AG04450 (cell line): ENCODE measurements at regions not wholly inside any gene's neighbourhood (a gene's known extent, or its start where the extent isn't known, plus 50 kb on each side); places are given as distances from the start of the nearest gene placed in this dataset.
"Not testable (repeated sequence)": the region's sequence is repeated elsewhere in the genome, so short reads cannot be mapped to it uniquely, and the experiment has no call there.

Source experiments
- CTCF ChIA-PET: fragments of 300-600, 350-600 bp; formaldehyde crosslinking; extraction: SDS; loops from one replicate; lab custom pipeline; 2022; ENCODE audit warnings: antibody characterized with exemption, inconsistent platforms; lab: Charles Lee
- POLR2A ChIA-PET: fragments of 350-600 bp; formaldehyde crosslinking; extraction: SDS; loops from one replicate; lab custom pipeline; 2021; ENCODE audit warnings: antibody characterized with exemption, inconsistent platforms; lab: Yijun Ruan, JAX
- DNase-seq: peaks from one replicate; pipeline ENCODE4 v3.0.0-alpha.2; 2011; ENCODE audit warnings: low read depth, low spot score
- H3K27ac ChIP-seq: one replicate; pipeline ENCODE4 v1.5.1; 2012; ENCODE audit warnings: low read depth, low read length, control low read depth
- H3K27me3 ChIP-seq: one replicate; pipeline ENCODE4 v1.6.0; 2012; ENCODE audit warnings: low read length; ENCODE audit not compliant: control insufficient read depth, insufficient read depth
- H3K4me3 ChIP-seq: 2 replicates; pipeline ENCODE4 v1.5.1; 2011; ENCODE audit warnings: mild to moderate bottlenecking, low read depth, low read length, control low read depth
- H3K9me3 ChIP-seq: 2 replicates; pipeline ENCODE4 v1.5.1; 2012; ENCODE audit warnings: low read length; ENCODE audit not compliant: control insufficient read depth, insufficient read depth
- CTCF ChIP-seq: IDR thresholded peaks from 2 replicates; pipeline ENCODE4 v1.5.1; 2011; ENCODE audit warnings: low read depth, low read length, control low read depth, inconsistent platforms

DNA sequence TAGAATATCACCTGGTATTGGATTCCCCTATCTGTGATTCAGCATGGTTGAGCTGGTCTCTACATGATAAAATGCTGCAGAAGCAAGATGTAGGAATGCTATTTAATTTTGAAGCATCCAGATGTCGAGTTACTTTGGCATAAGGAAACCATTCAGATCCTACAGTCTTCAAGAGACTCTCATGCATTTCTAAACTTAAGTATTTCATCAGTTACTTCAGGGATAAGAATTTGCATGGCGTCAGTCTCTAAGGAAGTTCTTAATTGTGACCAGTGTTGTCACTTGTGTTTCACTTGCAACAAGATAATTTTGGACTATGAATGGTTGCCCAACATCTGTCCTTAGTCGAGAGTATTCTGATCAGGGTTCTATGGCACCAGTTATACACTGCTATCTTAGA lies 192.4 kb downstream of the CCNG2 start:
- DNase-seq = no peak
- POLR2A ChIA-PET = no interaction called here
- no peak for TF ChIP-seq CTCF
- CTCF ChIA-PET = interaction anchor here (1.7 kb wide), 1 partner anchor 9 kb away, joined by 7 read pairs; no protein-coding TSS in a partner anchor
- Histone ChIP-seq H3K9me3 (no peaks in the 10 kb centered on the region), H3K27me3 (peaks cover 5% of the 10 kb centered on the region), H3K4me3 (no peak overlapping the region), H3K27ac (no peak overlapping the region)

GRCh38 chr4:77349796-77350195 lies 192.8 kb downstream of the CCNG2 start:
- ChIA-PET POLR2A (no interaction called here), CTCF (interaction anchor here (0.6 to 1.7 kb wide), 2 partner anchors 8 to 146 kb away, joined by 3 to 7 read pairs; no protein-coding TSS in a partner anchor)
- Histone ChIP-seq H3K27me3 (peaks cover 5% of the 10 kb centered on the region), H3K4me3 (no peak overlapping the region), H3K27ac (no peak overlapping the region), H3K9me3 (no peaks in the 10 kb centered on the region)
- TF ChIP-seq CTCF = no peak
- DNase-seq = no peak

DNA sequence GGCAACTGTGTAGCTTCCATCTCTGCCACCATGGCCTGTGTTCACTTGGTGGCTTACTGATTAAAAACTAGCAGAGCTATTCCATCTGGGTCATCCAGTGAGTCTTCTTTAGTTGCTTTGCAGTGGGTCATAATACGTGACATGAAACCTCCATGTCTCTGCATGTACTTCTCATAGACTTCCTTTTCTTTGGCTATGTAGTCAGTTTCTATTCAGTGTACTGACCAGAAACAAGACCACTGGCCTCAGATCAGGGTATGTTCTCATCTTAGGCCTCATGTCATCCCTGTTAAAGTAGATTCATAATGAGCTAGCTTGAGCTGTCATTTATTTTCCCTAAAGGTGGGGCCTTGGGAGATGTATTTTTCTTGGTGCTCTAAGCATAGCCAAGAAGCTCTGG lies 195.2 kb downstream of the CCNG2 start:
- ChIA-PET POLR2A (interaction anchor here (0.6 kb wide), 1 partner anchor 285 kb away, joined by 3 read pairs; no protein-coding TSS in a partner anchor), CTCF (interaction anchor here (0.8 to 2.1 kb wide), 3 partner anchors 9 to 112 kb away, joined by 3 to 10 read pairs (median 7); no protein-coding TSS in a partner anchor)
- no peak overlapping the region for H3K27ac ChIP-seq
- H3K27me3 ChIP-seq = peaks cover 5% of the 10 kb centered on the region
- DNase-seq = no peak
- H3K4me3 ChIP-seq = no peak overlapping the region
- TF ChIP-seq CTCF = no peak
- no peaks in the 10 kb centered on the region for H3K9me3 ChIP-seq

- H3K27me3 ChIP-seq, POLR2A ChIA-PET, H3K27ac ChIP-seq, H3K9me3 ChIP-seq, DNase-seq, H3K4me3 ChIP-seq: not testable (repeated sequence)
- CTCF ChIA-PET = interaction anchor here (0.8 to 2.0 kb wide), 6 partner anchors 10 to 345 kb away, joined by 3 to 10 read pairs (median 4); no protein-coding TSS in a partner anchor
These were observed 196.8 kb downstream of the CCNG2 start for GRCh38 chr4:77353724-77354315.

DNA sequence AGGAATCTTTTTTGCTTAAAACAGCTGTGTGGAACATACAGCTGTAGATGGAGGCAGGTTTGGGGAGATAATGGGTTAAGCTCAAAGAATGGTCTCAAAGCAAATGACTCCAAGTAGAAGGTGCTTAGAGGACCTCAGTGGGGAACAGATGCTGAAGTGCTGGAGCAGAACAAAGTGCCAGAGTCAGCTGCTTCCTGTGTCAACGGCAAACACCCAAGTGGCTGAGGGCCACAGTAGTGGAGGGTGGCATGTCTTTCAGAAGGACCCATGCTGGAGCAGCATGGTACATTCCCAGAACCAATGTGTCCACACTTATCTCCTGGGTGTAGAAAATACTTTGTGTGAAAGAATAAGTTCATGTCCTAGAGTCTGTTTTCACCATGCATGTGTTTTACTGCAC lies 197.5 kb downstream of the CCNG2 start:
- no peak for DNase-seq
- Histone ChIP-seq H3K4me3 (no peak overlapping the region), H3K27ac (no peak overlapping the region), H3K9me3 (no peaks in the 10 kb centered on the region), H3K27me3 (peaks cover 3% of the 10 kb centered on the region)
- TF ChIP-seq CTCF = no peak
- ChIA-PET CTCF (interaction anchor here (0.7 to 1.3 kb wide), 3 partner anchors 10 to 1861 kb away, joined by 3 to 5 read pairs (median 3); no protein-coding TSS in a partner anchor), POLR2A (no interaction called here)
